Posterior cingulate gyrus (tissue), 11 donors: ENCODE measurements at regions not wholly inside any gene's neighbourhood (a gene's known extent, or its start where the extent isn't known, plus 50 kb on each side); places are given as distances from the start of the nearest gene placed in this dataset.
A peak's percentile ranks its signal among the peaks of the same experiment; 100 is the strongest.
"Not testable (repeated sequence)": the region's sequence is repeated elsewhere in the genome, so short reads cannot be mapped to it uniquely, and the experiment has no call there.

Experiments used
- DNase-seq, 10 donors: peaks; one replicate each; pipeline versions ENCODE4 v3.0.0 to v3.0.0-alpha.2; 2020 to 2021; ENCODE audit warnings: mixed read lengths in 3 of 10
- intact Hi-C: fragments of 100-400 bp; cut with DNase I; formaldehyde crosslinking; loops from one replicate; pipeline ENCODE4 v1.15.1; 2023

- no peak for DNase-seq
- intact Hi-C loops = no loop called here
Measured at GRCh38 chr9:28407351-28407750, 834.1 kb upstream of the C9orf72 start.

GRCh38 chr9:28409919-28410318 lies 836.6 kb upstream of the C9orf72 start:
- intact Hi-C loops = no loop called here
- no peak for DNase-seq

DNA sequence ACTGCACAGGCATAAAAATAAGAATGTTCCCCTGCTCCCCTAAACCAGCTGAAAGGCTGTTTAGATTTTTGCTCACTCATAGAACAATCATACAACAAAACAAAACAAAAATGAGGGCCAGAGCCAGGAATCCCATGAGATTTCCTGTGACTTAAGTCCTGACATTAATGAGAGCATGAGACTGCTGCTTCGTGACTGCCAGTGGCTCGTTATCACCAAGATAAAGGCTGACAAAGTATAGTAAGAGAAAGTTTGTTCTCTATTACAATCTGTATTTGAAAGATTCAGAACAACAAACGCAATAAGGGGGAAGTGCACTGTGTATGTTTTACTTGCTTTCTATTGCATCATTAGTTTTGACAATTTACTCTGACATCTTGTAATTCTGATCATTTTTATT lies 837.1 kb upstream of the C9orf72 start:
- DNase-seq = no peak
- intact Hi-C loops = no loop called here

DNA sequence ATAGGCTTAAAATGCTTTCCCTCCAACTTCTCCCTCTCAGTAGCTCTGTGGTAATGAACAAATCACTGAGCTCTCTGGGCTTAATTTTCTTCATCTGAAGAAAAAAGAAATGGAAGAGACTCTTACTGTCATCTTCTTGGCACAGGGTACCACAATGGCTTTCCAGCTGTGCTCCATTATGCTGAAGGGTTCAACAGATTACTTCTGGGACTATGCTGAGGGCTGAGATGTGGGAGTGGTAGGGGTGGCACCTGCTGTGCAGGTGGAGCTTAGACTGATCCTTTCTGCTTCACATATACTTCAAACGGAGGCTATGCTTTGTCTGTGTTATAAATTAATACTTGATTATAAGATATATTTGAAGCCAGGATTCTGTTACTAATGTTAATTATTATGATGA lies 840.2 kb upstream of the C9orf72 start:
- no peak for DNase-seq
- intact Hi-C loops = no loop called here

GRCh38 chr9:28423255-28423654 lies 850.0 kb upstream of the C9orf72 start:
- intact Hi-C loops = no loop called here
- DNase-seq = no peak

- intact Hi-C loops = no loop called here
- DNase-seq = no peak
Measured at GRCh38 chr9:28435456-28435855, 862.2 kb upstream of the C9orf72 start.

DNA sequence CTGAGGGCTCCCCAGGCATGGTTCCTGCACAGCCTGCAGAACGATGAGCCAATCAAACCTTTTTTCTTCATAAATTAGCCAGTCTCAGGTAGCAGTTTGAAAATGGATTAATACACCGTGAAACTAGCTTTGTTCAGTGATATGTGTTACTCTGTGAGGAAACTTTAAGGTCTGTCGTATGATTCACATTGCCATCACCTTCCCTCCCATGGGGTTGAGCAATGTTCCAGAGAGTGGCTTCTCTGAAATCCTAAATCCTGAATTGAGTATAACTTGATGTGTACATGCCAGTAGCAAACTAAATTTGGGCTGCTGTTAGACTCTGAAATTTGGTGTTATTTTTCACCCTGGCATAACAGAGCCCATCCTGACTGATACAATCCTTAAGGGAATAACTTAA lies 866.4 kb upstream of the C9orf72 start:
- intact Hi-C loops = no loop called here
- DNase-seq = no peak

GRCh38 chr9:28443461-28443860 lies 870.2 kb upstream of the C9orf72 start:
- intact Hi-C loops = no loop called here
- peak in 2 of 10 donors; percentile 47 to 59 for DNase-seq

- intact Hi-C loops = no loop called here
- DNase-seq = peak in 1 of 10 donors; percentile 40
Measured at GRCh38 chr9:28444637-28445036, 871.4 kb upstream of the C9orf72 start.

DNA sequence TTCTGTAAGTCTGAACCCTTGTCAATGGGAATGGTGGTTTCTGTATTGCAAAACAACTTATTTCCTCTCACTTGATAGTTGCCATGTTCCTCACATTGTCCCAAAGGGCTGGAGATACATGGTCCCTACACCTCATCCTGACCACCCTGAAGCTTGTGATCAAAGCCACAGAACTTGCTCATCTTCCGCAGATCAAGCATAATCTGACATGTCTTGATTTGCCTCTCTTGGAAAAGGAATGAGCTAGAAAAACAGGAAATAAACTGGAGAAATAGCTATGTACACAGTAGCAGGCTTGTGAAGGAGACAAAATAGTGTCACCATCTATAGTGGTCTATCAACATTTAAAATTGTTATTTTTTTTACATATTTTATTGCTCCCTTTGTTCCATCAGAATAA lies 871.9 kb upstream of the C9orf72 start:
- intact Hi-C loops = no loop called here
- no peak for DNase-seq

- intact Hi-C loops = no loop called here
- DNase-seq = no peak
Measured at GRCh38 chr9:28453918-28454317, 880.6 kb upstream of the C9orf72 start.

GRCh38 chr9:28456861-28457260 lies 883.6 kb upstream of the C9orf72 start:
- intact Hi-C loops = no loop called here
- no peak for DNase-seq

GRCh38 chr9:28464481-28465216 lies 891.4 kb upstream of the C9orf72 start:
- peak in 1 of 10 donors; percentile 55 for DNase-seq
- intact Hi-C loops = no loop called here

DNA sequence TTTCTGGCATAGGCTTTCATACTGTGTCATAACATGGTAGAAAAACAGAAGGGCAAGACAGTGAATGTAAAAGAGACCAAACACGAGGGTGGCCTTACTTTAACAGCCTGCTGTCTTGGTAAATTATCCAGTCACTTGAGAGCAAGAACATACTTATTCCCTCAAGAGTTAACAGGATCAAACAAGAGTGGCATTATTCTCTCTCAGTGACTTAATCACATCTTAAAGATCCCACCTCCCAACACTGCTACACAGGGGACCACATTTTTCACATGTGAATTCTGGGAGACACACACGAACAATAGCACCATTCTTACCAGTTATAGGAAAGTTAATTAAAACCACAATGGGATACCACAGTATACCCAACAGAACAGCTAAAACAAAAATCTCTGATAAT lies 898.0 kb upstream of the C9orf72 start:
- intact Hi-C loops = no loop called here
- DNase-seq = no peak

GRCh38 chr9:28487561-28487960 lies 914.3 kb upstream of the C9orf72 start:
- no peak for DNase-seq
- intact Hi-C loops = no loop called here

DNA sequence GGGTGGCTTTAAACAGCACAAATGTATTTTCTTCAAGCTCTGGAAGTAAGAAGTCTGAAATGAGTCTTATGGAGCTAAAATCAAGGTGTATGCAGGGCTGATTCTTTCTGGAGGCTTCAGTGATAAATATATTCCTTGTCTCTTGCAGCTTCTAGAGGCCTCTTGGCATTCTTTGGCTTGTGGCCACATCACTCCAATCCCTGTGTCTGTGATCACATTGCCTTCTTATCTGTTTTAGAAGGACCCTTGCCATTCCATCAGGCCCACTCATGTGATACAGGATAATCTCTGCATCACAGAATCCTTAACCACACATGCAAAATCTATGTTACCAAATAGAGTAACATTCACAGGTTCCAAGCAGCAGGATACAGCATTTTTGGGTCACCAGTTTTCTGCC lies 917.8 kb upstream of the C9orf72 start:
- no peak for DNase-seq
- intact Hi-C loops = no loop called here

- DNase-seq = peak in 1 of 10 donors; percentile 63
- intact Hi-C loops = not testable (repeated sequence)
Measured at GRCh38 chr9:28498168-28498567, 924.9 kb upstream of the C9orf72 start.

- no peak for DNase-seq
- intact Hi-C loops = no loop called here
Measured at GRCh38 chr9:28502189-28502588, 928.9 kb upstream of the C9orf72 start.

DNA sequence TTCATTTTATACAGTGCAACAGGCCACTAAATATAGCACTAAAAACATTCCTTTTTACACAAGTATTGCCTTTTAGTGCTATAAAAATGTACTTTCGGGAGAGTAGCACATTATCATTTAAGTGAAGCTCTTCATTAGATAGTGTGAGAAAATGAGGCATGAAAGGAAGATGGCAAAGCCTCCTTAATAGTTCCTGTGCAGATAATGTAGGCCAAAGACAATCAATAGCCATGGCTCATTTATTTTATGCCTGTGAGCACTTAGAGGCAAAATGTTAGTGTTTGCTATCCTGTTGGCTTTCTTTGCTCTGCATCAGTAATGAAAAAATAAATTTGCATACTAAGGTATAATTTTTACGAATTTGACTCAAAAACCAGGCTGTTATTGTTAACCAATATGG lies 929.5 kb upstream of the C9orf72 start:
- no peak for DNase-seq
- intact Hi-C loops = no loop called here

DNA sequence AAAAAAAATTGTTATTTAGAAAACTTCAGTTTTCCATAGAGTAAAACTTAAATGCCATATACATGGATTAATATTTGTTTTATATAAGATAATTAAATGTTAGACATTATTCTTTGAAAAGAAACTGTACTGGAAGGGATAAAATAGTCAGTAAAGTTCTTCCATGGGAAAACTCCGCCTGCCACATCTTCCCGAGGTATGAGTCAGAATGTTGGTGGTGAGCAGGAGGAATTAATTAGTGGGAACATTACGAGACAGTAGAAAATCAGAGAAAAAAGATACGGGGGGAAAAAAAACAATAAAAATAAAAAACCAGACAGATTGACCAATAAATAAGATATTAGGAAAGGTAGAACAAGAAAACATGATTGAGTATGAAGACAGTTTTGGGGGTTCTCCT lies 930.3 kb upstream of the C9orf72 start:
- no peak for DNase-seq
- intact Hi-C loops = no loop called here

GRCh38 chr9:28518439-28518838 lies 945.2 kb upstream of the C9orf72 start:
- intact Hi-C loops = no loop called here
- DNase-seq = no peak

DNA sequence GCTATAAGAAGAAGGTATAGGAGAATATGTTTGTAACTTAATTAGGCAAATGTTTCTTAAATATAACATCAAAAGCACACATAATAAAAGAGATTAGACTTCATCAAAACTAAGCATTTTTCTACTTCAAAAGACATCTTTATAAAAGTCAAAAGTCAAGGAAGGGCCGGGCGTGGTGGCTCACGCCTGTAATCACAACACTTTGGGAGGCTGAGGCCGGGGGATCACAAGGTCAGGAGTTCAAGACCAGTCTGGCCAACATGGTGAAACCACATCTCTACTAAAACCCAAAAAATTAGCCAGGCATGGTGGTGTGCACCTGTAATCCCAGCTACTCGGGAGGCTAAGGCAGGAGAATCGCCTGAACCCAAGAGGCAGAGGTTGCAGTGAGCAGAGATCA lies 951.0 kb upstream of the C9orf72 start:
- DNase-seq = peak in 1 of 10 donors; percentile 55
- intact Hi-C loops = not testable (repeated sequence)

DNA sequence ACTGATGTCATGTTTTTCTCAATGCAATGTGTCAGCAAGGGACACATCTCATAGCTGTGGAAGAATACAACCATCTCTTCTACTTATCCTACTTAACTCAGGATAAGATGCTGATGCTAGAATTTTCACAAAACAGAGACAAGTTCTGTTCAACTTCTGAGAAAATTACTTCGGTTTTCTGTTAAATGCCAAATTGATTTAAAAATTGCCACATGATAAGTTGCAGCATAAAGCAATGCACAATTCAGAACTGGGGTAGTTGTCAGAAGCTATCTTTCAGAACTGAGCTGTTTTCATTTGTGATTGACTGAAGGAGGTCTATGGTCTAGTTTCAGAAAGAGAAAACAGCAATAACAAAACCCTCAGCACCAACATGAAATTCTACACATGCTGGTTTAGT lies 954.8 kb upstream of the C9orf72 start:
- intact Hi-C loops = no loop called here
- no peak for DNase-seq
